NCI-H345 (cell line): ENCODE measurements at regions not wholly inside any gene's neighbourhood (a gene's known extent, or its start where the extent isn't known, plus 50 kb on each side); places are given as distances from the start of the nearest gene placed in this dataset.

Experiments
- DNase-seq: peaks from one replicate; lab custom pipeline; 2025; lab: John Stamatoyannopoulos, UW

DNA sequence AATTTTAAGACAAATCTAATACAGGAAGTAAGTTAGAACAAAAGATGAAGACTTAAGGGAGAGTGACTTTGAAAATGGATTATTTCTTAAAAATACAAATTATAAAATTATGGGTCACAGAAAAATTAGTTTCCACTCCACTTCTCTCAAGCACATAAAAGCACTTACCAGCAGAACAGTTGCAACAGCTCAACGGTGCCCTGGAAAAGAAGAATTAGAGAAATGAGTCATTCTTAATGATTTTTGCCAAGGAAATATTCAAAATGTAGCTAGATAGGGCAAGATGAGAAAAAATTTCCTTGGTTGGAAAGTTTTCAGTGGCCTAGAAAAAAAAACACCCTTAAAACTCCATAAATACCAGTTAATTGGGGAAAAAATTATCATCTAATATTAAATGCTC, 2185.6 kb upstream of the CELF4 start:
- no peak for DNase-seq

DNA sequence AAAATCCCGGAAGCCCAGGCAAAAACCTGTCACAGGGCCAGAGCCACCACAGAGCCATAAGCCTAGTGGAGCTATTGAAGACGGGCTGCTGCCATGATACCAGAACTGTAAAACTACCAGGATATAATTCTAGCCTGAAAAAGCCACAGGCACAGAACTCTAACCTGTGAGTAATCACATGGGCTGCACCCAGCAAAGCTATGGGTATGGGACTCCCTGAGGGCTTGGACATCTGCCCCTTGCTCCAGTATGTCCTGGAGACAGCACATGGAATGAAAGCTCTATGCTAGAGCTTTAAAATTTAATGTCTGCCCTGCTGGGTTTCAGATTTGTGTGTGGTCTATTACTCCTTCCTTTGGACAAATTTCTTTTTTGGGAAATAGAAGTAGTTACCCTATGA, 2183.6 kb upstream of the CELF4 start:
- DNase-seq, result no peak

DNA sequence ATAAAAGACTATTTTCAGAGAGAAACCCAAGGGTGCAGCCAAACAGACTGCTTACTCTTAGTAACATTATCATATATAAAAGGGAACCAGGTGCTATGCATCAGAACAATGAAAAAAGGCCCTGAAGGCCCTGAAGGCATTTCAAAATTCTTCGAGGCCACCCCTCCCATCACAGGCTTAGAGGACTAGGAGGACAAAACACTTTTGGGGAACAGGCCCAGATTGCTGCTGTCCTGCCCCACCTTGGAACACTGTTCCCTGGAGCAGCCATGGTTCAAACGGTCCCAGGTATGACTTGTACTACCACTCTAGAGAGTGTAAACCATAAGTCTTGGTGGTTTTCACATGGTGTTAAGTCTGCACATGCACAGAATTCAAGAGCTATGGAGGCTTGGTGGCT, 2183.1 kb upstream of the CELF4 start:
- DNase-seq, result no peak

DNA sequence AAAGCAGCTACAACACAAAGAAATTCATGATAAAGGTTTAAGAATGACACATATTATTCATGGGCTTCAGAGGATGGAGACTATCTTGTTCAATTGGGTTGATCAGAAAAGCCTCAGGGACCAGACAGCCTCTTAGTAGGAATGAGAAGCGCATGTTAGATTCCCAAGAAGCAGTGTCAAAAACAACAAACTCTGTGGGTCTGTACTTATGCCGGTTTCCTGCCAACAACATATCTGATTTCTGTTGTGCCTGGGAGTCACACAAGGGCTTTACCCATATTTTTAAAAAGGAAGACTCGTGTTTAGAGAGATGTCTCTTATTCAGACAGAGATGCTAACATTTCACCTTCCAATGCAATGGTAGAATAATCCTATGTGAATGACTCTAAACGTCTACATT, 2180.6 kb upstream of the CELF4 start:
- DNase-seq, result no peak

- DNase-seq, result no peak
Observed at GRCh38 chr18:39743463-39743862, 2177.9 kb upstream of the CELF4 start.

DNA sequence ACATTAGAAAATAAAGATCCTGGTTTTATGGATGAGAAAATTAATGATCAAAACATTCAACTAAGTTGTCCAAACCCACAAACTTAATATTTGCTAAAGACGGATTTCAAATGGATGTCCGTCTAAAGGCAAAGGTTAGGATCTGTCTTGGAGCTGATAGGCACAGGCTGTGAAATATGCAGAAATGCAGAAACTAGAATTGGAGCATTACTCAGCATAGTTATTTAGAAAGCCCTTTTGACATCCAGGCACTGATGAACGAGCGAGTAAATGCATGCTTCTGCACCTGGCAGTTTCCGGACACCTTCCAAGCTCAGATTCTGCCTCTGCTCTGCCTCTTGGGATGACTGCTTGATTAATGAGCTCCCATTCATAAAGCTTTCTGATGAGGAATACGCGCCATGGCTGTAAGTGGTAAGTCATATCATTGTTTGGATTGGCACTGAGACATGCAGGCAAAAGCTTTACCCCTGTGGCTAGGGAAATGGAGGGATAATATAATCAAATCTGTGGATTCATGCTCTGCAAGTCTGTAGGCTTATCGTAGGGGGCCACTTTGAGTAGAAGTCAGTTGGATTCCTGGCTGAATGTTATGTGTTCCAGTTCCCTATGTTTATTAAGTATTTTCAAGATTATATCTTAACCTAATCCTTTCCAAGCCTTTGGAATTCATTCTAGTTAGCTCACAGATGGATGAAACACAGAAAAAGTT, 2176.3 kb upstream of the CELF4 start:
- DNase-seq, result peak; percentile 92

GRCh38 chr18:39737869-39738268, 2172.3 kb upstream of the CELF4 start:
- DNase-seq, result no peak

- no peak for DNase-seq
Observed at GRCh38 chr18:39732918-39733317, 2167.3 kb upstream of the CELF4 start.

- DNase-seq, result no peak
Observed at GRCh38 chr18:39730606-39731005, 2165.0 kb upstream of the CELF4 start.

GRCh38 chr18:39724652-39725051, 2159.1 kb upstream of the CELF4 start:
- DNase-seq, result no peak

- no peak for DNase-seq
Observed at GRCh38 chr18:39721712-39722111, 2156.1 kb upstream of the CELF4 start.

DNA sequence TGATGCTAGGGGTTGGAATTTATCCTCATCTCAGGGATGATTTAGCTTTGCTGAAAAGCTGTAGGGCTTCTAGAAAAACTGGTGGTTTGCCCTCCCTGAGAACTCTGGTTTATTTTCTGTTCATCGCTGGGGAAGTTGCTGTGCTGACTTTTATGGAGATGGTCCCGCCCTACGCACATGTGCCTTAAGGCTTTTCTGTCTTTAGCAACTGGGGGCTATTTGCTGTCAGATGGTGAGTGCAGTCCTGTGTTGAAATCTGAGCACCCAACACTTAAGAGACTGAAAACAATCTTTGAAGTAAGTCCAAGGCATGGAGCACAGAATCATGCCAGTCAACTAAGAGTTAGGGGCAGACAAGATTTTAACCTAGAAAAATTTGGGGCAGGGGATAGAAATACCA, 2148.4 kb upstream of the CELF4 start:
- DNase-seq, result no peak

- no peak for DNase-seq
Observed at GRCh38 chr18:39711701-39712100, 2146.1 kb upstream of the CELF4 start.

GRCh38 chr18:39705362-39705761, 2139.8 kb upstream of the CELF4 start:
- no peak for DNase-seq

- DNase-seq, result no peak
Observed at GRCh38 chr18:39702888-39703287, 2137.3 kb upstream of the CELF4 start.

DNA sequence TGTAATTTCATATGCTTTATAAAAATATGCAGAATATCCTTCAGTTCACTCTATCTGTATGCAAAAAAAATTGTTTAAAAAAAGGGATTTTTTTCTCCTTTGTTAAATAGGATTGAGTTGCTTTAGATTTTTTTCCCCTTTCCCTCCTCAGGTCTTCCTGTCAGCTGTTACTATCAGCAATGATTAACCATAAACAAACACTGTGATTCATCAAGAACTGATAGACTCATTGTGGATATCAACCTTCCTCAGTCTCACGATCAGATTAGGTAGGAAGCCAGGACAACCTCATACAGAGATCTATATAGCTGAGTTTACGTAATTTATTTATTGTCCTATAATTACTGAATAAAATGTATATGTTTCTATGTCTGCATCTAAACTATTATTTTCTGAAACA, 2136.2 kb upstream of the CELF4 start:
- no peak for DNase-seq

- DNase-seq, result no peak
Observed at GRCh38 chr18:39701055-39701783, 2135.6 kb upstream of the CELF4 start.

- no peak for DNase-seq
Observed at GRCh38 chr18:39699340-39699964, 2133.9 kb upstream of the CELF4 start.

DNA sequence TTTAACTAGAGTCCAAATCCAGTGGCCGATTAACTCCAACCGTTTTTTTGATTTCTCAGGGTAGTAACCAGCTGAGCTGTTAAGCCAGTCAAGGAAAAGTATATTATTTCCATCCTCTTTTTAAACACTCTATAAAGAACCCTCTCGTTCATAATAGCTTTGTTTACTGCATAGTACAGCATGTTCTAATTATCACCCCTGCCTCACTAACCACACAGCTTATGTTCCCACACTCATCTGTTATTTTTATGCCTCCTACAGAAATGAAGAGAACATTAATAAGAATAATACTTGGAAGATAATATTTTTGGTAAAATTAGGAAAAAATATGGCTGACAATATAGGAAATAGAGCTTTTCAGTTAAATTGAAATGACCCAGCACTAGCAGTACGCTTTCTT, 2132.8 kb upstream of the CELF4 start:
- DNase-seq, result no peak

GRCh38 chr18:39693359-39693758, 2127.8 kb upstream of the CELF4 start:
- peak; percentile 10 for DNase-seq

DNA sequence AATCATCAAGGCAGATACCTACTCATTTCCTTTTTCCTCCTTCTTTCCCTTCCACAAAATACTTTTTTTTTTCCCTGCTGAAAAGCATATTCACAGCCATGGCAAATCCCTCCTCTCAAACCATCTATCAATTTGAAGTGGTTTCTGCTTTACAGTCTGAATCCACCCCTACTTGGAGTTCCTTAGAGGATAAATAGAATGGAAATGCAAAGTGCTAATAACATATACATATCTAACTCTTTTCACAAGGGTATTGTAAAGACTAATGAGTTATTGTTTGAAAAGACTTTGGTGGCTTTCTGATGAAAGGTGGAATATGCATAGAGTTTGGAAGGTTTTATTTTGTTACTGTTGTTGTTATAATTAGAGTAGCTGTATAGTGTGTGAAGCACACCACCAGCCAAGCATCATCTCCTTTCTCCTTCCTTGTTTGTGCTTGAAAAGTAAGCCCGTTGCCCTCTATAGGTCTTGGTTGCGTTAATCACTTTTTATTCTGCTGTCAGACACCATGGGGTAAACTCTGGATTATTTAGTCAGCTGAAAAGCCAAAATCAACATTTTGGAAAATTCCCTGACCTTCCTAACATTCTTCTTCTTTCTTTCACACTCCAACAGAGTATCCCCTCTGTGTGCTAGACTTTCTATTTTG, 2126.9 kb upstream of the CELF4 start:
- DNase-seq, result no peak

DNA sequence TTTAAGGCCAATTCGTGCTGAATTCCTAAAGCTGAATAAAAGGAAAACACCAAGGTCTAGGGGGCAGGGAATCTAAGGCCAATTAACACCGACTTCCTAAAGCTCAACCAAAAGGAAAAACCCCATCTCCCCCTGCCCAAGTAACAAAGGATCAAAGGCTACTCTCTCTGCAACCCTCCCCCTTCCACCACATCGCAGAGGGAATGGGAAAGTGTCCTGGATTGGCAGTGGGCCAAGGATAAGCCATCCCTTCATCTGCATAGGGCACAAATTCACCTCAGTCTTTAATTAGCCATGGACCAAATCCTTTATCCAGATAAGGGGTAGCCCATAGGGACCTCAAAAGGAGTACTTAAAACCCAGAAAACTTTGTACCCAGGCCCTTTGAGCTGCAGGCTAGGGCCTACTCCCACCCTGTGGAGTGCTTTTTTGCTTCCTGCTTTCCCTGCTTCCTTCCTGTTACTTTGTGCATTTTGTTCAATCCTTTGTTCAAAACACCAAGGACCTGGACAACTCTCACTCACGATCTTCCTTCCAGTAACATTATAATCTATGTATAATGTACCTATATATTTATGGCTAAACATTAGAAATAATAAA, 2119.8 kb upstream of the CELF4 start:
- DNase-seq, result no peak
